Epithelial cell of proximal tubule (primary cell): ENCODE measurements at regions not wholly inside any gene's neighbourhood (a gene's known extent, or its start where the extent isn't known, plus 50 kb on each side); places are given as distances from the start of the nearest gene placed in this dataset.

Experiments used
- DNase-seq: peaks from one replicate; pipeline ENCODE4 v3.0.0-alpha.2; 2011; ENCODE audit warnings: low read depth
- H3K4me3 ChIP-seq: 2 replicates; pipeline ENCODE4 v1.5.1; 2011; ENCODE audit warnings: low read depth, mild to moderate bottlenecking, low read length
- TF ChIP-seq, protein P1 (sequence below): conservative IDR thresholded peaks from 2 replicates; pipeline ENCODE4 v1.5.1; 2012; ENCODE audit warnings: low read depth, mild to moderate bottlenecking, low read length

DNA sequence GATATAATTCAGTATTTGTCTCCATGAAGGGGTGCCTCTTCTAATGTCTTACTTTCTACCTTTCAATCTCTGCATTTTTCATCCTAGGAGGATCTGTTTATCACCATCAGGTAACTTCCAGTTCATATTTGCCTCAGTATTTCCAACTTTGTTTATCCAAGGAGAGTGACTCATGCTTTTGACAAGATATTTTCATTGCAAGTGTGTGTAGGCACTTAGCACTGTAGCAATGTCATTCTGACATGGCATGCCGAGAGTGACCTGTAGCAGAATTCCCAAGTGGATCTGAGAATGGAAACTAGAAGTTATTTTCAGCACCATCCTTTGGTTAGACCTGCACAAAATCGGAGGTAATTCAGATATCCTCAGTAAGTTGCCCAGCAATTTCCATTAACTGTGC is 129.9 kb downstream of the INHBA start:
- DNase-seq: no peak
- TF ChIP-seq, protein P1, sequence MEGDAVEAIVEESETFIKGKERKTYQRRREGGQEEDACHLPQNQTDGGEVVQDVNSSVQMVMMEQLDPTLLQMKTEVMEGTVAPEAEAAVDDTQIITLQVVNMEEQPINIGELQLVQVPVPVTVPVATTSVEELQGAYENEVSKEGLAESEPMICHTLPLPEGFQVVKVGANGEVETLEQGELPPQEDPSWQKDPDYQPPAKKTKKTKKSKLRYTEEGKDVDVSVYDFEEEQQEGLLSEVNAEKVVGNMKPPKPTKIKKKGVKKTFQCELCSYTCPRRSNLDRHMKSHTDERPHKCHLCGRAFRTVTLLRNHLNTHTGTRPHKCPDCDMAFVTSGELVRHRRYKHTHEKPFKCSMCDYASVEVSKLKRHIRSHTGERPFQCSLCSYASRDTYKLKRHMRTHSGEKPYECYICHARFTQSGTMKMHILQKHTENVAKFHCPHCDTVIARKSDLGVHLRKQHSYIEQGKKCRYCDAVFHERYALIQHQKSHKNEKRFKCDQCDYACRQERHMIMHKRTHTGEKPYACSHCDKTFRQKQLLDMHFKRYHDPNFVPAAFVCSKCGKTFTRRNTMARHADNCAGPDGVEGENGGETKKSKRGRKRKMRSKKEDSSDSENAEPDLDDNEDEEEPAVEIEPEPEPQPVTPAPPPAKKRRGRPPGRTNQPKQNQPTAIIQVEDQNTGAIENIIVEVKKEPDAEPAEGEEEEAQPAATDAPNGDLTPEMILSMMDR: no peak
- no peak overlapping the region for H3K4me3 ChIP-seq

DNA sequence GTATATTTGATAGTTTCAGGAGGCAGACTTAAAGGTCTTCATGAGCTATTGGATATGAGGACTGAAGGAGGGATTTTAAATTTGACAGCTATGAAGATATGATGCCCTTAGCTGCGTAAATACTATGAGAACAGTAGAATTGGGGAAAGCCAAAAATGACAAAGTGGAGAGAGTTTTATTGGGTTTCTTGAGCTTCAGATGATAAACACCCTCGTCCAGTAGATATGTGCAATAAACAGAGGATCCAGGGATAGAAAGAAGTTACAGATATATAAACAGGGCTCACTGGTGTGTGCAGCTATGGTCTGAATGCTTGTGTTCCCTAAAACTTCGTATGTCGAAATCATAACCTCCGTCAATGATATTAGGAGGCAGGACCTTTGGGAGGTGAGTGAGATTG is 131.3 kb downstream of the INHBA start:
- DNase-seq: no peak
- H3K4me3 ChIP-seq: no peak overlapping the region
- TF ChIP-seq, protein P1: no peak

DNA sequence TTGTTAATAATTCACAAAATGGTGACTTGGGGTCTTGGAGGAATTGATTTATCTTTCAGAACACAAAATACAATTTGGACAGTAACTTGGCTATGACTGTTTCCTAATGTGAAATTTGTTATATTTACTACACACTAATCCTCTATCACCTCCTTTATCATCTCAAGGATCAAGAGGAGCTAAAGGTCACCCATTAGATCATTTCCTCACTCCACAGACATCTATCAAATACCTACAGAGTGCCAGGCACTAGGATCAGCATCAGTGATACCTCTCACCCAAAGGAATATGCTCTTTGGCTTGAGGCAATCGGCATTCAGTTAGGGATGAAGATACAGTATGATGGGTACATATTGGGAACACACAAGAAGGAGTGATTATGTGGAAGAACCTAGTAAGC is 132.1 kb downstream of the INHBA start:
- no peak for DNase-seq
- no peak overlapping the region for H3K4me3 ChIP-seq
- TF ChIP-seq, protein P1: no peak

DNA sequence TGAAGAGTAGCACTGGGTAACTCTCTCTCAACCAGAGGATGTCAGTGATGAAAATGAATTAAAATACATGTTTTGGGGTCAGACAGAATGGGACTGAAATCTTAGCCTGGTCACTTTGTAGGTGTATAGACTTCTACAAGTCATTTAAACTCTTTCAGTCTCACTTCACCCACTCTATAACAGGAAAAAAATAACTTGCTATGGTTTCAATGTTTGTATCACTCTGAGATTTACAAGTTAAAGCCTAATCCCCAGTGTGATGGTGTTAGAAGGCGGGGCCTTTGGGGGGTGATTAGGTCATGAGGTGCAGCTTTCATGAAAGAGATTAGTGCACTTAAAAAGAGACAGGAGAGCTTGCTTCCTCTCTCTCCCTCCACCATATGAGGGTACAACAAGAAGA is 134.8 kb downstream of the INHBA start:
- TF ChIP-seq, protein P1: no peak
- DNase-seq: no peak

DNA sequence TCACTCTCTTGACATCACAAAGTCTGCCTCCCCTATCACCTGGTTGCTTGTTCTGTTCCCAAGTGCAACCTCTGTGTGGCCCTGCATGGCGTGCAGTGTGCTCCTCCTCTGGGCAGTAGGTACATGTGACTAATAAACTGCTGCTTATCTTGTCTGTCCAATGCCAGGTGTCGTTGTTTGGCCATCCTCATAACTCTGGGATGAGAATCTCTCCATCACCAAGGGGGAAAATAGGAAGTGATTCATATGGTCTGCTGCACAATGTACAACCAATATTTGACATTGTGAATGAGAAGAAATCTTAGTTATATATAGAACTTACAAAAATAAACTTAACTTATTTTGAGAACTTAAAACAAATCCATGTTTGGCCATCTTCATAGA is 135.2 kb downstream of the INHBA start:
- DNase-seq: no peak
- TF ChIP-seq, protein P1: no peak
- H3K4me3 ChIP-seq: no peak overlapping the region

More for the DNA sequence above, 134.8 kb downstream of the INHBA start:
- no peak overlapping the region for H3K4me3 ChIP-seq

DNA sequence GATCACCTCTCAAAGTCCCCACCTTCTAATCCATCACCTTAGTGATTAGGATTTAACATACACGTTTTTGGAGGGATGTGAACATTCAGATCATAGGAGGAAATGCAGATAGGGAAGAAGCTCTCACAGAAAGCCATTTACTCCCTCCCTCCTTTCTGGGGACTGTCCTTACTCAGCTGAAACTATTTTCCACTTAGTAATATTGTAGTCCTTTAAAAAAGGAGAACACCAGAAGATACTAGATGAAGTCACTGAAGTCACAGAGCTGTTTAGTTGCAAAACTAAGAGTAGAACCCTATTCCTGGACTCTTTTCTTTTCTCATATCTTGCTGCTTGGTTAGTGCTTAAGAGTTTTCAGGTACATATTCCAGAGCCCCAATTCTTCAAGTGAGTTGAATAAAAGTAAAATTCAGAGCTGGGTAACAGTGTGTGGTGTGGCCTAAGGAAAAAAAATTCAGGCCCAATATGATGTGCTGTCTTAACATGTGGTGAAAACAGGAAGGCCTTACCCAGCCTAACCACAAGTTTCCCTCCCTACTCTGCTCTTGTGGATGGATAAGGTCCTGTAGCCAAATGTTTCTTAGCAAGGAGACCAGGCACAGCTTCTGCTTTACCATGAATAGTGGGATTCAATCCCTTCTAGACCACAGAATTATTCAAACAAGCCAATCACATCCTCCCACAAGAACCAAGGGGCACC is 135.7 kb downstream of the INHBA start:
- TF ChIP-seq, protein P1: no peak
- no peak overlapping the region for H3K4me3 ChIP-seq
- no peak for DNase-seq

DNA sequence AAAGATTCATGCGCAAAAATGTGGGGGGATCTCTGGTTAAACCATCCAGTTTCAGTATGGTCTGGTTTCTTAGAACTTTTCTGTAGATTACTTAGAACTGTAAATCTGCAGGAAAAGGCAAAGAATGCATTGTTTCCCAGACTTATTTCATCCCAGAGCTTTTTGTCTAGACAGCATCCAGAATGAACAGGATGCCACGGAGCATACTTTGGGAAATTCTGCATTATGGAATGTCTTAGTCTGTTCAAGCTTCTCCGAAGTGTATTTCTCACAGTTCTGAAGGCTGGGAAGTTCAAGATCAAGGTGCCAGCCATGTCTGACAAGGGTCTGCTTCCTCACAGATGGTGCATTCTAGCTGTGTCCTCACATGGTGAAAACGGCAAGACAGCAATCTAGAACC is 136.3 kb downstream of the INHBA start:
- TF ChIP-seq, protein P1: no peak
- DNase-seq: no peak
- no peak overlapping the region for H3K4me3 ChIP-seq
